HG03280 (cell line): ENCODE measurements at regions not wholly inside any gene's neighbourhood (a gene's known extent, or its start where the extent isn't known, plus 50 kb on each side); places are given as distances from the start of the nearest gene placed in this dataset.
"Not testable (repeated sequence)": the region's sequence is repeated elsewhere in the genome, so short reads cannot be mapped to it uniquely, and the experiment has no call there.

Experiments used
- ATAC-seq: cut with Tn5 transposase; IDR thresholded peaks from one replicate; pipeline ENCODE4 v1.9.1; 2021; ENCODE audit warnings: mild to moderate bottlenecking, moderate library complexity; ENCODE audit not compliant: unreplicated experiment

DNA sequence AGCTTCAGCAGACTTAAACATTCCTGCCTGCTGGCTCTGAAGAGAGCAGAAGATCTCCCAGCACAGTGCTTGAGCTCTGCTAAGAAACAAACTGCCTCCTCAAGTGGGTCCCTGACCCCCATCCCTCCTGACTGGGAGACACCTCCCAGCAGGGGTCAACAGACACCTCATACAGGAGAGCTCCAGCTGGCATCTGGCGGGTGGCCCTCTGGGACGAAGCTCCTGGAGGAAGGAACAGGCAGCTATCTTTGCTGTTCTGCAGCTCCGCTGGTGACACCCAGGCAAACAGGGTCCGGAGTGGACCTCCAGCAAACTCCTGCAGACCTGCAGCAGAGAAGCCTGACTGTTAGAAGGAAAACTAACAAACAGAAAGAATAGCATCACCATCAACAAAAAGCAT lies 139.3 kb downstream of the ATXN7L3B start:
- not testable (repeated sequence) for ATAC-seq

DNA sequence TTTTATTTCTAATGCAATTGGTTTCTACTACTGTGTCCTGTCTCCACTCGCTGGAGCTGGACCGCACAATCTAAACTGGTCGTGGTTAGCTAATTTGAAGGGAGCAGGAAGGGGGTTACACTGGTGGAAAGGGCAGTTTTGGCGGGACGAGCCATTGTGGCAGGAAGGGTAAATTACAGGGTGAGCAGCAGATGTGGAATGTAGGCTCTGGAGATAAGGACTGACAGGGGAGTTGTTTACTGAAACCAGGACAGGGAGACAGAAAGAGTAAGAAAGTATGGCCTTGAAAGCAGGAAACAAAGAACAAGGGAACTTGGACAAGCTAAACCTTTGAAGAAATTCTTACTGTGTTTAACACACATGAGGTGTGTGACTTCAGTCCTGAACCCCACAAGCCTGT lies 147.8 kb downstream of the ATXN7L3B start:
- no peak for ATAC-seq

GRCh38 chr12:74689071-74689655 lies 151.5 kb downstream of the ATXN7L3B start:
- ATAC-seq: no peak

GRCh38 chr12:74689929-74690328 lies 152.3 kb downstream of the ATXN7L3B start:
- ATAC-seq: no peak

DNA sequence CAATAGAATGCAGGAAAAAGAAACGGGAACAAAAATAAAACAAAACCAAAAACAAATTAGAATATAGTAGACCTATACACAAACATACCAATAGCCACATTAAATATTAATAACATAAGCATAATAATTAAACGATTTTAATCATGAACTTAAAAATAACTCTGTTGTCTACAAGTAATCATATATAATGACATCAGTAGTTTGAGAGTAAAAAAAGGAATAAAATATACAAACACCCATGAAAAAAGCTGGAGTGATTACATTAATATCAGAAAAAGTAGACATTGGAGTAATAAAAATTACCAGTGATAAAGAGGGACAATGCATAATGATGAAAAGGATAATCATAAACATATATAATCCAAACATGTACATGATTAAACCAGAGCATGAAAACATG lies 181.8 kb downstream of the ATXN7L3B start:
- no peak for ATAC-seq

DNA sequence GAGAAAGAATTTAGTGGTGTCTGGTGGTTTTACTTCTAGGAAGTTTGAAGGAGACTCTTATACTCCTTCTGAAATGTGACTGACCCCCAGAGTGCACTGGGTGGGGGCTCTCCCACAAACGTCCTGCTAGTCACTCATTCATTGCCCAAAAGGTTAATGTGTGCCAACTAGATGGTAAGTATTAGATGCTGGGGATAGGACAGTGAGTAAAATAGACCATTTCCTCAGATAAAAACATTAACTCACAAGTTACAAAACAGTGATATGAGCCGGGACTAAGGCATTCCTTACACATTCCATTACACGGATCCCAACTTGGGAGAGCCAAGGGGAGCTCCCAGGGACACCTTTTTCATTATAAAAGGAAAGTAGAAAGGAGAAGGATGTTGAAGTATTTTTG lies 185.1 kb downstream of the ATXN7L3B start:
- ATAC-seq: no peak

DNA sequence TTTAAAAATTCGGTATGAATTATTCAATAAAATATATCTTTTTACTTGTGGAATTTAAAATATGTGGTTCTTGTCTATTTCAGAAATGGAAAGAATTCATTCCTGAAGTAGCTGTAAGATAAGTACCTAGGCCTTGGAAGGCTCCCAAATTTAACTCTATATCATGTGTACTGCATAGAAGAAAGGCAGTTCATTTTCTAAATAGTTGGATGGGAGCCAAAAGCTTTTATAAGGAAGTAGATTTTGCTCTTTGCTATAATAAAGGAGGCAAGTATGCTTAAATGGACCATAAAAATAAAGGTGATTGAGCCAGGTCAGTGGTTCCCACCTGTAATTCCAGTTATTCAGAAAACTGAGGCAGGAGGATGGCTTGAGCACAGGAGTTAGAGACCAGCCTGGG lies 187.5 kb downstream of the ATXN7L3B start:
- ATAC-seq: no peak

DNA sequence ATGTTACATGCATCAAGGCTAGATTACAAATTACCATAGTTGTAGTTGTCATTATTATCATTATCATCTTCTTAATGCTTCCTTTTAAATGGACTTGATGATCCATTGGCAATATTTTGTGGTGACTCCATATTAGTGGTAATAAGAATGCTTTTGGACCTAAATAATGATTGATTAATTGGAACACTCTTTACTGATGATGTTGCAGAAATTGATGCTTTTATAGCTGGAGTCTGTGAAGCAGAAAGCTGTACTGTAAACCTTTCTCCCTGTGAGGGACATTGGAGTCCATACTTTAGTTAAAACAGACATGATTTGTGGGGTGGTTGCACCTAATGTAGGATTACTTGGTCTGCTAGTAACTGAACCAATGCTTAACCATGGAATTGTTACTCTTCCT lies 190.4 kb downstream of the ATXN7L3B start:
- ATAC-seq: no peak

- no peak for ATAC-seq
Observed at GRCh38 chr12:74732164-74732784, 194.6 kb downstream of the ATXN7L3B start.

DNA sequence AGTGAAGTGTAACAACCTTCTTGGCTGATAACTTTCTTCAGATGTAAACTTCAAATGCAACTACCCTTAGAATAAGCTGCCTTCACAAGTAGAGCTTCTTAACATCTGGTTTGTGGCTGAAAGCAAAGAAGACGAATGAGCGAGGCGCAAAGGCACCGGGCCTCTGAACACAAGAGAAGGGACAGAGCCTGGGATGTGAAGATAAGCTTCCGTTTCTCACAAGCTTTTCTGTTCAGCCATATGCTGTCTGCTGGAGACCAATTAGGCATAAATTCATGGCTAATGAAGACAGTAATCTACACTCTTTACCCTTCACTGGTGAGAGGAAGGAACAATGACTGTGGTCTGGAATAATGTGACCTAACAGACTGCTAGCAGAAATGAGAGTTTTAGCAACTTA lies 195.2 kb downstream of the ATXN7L3B start:
- no peak for ATAC-seq

GRCh38 chr12:74741112-74741511 lies 203.5 kb downstream of the ATXN7L3B start:
- ATAC-seq: no peak

- no peak for ATAC-seq
Observed at GRCh38 chr12:74747305-74747704, 209.7 kb downstream of the ATXN7L3B start.

GRCh38 chr12:74751441-74751840 lies 213.8 kb downstream of the ATXN7L3B start:
- ATAC-seq: no peak

GRCh38 chr12:74752215-74752614 lies 214.6 kb downstream of the ATXN7L3B start:
- ATAC-seq: no peak

- ATAC-seq: no peak
Observed at GRCh38 chr12:74770552-74770951, 232.9 kb downstream of the ATXN7L3B start.

GRCh38 chr12:74775276-74775675 lies 237.6 kb downstream of the ATXN7L3B start:
- ATAC-seq: no peak

- no peak for ATAC-seq
Observed at GRCh38 chr12:74776378-74776777, 238.7 kb downstream of the ATXN7L3B start.

DNA sequence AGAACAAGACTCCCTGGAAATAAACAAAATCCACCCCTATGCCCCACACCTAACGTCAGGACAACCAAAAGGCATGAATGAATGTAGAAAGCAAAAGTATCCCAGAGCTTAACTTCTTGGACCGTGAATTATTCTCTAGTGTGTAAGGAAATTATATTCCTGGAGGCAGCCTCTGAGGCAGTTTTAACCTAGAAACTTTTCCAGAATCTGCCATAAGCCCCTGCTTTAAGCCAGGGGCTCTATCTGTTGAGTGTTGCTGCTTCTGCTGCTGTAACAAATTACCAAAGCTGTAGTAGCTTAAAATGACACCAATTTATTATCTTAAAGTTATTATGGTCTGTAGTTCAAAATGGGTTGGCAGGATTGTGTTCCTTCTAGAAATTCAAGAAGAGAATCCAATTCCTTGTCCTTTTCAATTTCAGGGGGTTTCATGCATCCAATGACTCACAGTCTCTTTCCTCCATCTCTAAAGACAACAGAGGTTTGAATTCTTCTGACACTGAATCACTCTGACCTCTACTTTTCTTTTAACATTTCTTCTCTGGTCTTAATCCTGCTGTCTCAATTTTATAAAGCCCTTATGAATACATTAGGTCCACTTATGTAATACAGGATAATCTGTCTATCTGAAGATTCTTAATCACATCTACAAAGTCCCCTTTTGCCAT lies 242.7 kb downstream of the ATXN7L3B start:
- ATAC-seq: no peak

- not testable (repeated sequence) for ATAC-seq
Observed at GRCh38 chr12:74780850-74781241, 243.2 kb downstream of the ATXN7L3B start.

- no peak for ATAC-seq
Observed at GRCh38 chr12:74781991-74782485, 244.4 kb downstream of the ATXN7L3B start.

GRCh38 chr12:74790931-74791330 lies 253.3 kb downstream of the ATXN7L3B start:
- ATAC-seq: no peak

DNA sequence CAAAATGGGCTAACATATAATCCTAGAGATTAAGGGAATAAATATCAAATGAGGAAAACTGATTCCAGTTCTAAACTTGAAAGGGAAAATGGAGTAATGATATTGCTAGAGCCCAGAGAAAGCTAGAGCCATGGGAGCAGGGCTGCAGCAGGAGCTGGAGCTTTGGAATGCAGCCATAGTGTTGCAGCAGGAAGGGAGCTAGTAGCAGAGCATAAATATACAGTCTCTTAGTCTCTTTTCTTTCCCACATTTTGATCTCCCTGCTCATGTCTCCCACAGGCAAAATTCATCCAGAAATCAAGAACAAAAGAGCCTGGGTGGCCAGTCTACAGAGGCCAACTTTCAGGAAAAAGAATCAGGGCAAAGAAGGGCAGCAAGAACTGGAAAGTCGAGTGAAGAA lies 253.7 kb downstream of the ATXN7L3B start:
- ATAC-seq: no peak
